ENCODE measurements at regions not wholly inside any gene's neighbourhood (a gene's known extent, or its start where the extent isn't known, plus 50 kb on each side); places are given as distances from the start of the nearest gene placed in this dataset.

- no peak overlapping the region for H3K4me2 ChIP-seq (ENCODE audit: insufficient read depth, low read length)
- DNase-seq (ENCODE audit: low read depth, low spot score) (no peak), FAIRE-seq (no peak)
- ChIA-PET CTCF (no interaction called here), POLR2A (no interaction called here)
- no peak overlapping the region for H3K4me3 ChIP-seq (replicated peaks in 1 of 3; ENCODE audit: insufficient read depth in 1 of 3, low read depth in 1 of 3, low read length in 3 of 3)
- dilution Hi-C loops (cut with MboI; ENCODE audit: extremely low pct_ligation_motif_present, low sequenced_read_pairs) = no loop called here
- H3K27ac ChIP-seq (ENCODE audit: insufficient read depth, low read depth, low read length) = no peak overlapping the region
- H3K79me2 ChIP-seq (ENCODE audit: control insufficient read depth, insufficient read depth, low read length) = no peaks in the 10 kb centered on the region
- no peaks in the 10 kb centered on the region for H3K27me3 ChIP-seq (ENCODE audit: control insufficient read depth in 2 of 2, insufficient read depth in 2 of 2, low read length in 2 of 2)
- no peaks in the 10 kb centered on the region for H3K36me3 ChIP-seq (ENCODE audit: control insufficient read depth in 2 of 2, extremely low read depth in 1 of 2, insufficient read depth in 2 of 2, low read length in 2 of 2)
- BruUV-seq (replicated peaks) = no TSS peak
- intact Hi-C loops (cut with micrococcal nuclease) = no loop called here
- no peaks in the 10 kb centered on the region for H3K4me1 ChIP-seq (ENCODE audit: control insufficient read depth, extremely low read depth, insufficient read depth, low read length)
- H3K9me1 ChIP-seq (replicated peaks; ENCODE audit: control insufficient read depth, extremely low read depth, insufficient read depth, low read length) = no peaks in the 10 kb centered on the region
- H4K20me1 ChIP-seq (replicated peaks; ENCODE audit: control insufficient read depth, extremely low read depth, insufficient read depth, low read length) = no peaks in the 10 kb centered on the region
- no peak overlapping the region for H2AFZ ChIP-seq (ENCODE audit: low read depth, low read length)
- H3K9me3 ChIP-seq (replicated peaks; ENCODE audit: control insufficient read depth, insufficient read depth, low read length) = no peaks in the 10 kb centered on the region
- no peak overlapping the region for H3K9ac ChIP-seq (replicated peaks; ENCODE audit: extremely low read depth, insufficient read depth, low read length)
- no peak for TF ChIP-seq GATA2 (IDR thresholded peaks at IDR 0.05; ENCODE audit: insufficient read depth, insufficient read length, low read depth, low read length)
Measured at GRCh38 chr7:20959281-20959680, 172.6 kb upstream of the SP8 start.

GRCh38 chr7:20963556-20964280 lies 177.0 kb upstream of the SP8 start:
- POLR2A ChIA-PET = no interaction called here
- intact Hi-C loops (cut with micrococcal nuclease) (no loop called here), dilution Hi-C loops (cut with MboI; ENCODE audit: extremely low pct_ligation_motif_present, low sequenced_read_pairs) (no loop called here)
- no peaks in the 10 kb centered on the region for H4K20me1 ChIP-seq (replicated peaks; ENCODE audit: control insufficient read depth, extremely low read depth, insufficient read depth, low read length)
- no peak overlapping the region for H3K27ac ChIP-seq (ENCODE audit: insufficient read depth, low read depth, low read length)
- H3K79me2 ChIP-seq (ENCODE audit: control insufficient read depth, insufficient read depth, low read length) = no peaks in the 10 kb centered on the region
- no peak overlapping the region for H3K4me2 ChIP-seq (ENCODE audit: insufficient read depth, low read length)
- no peaks in the 10 kb centered on the region for H3K4me1 ChIP-seq (ENCODE audit: control insufficient read depth, extremely low read depth, insufficient read depth, low read length)
- CTCF ChIA-PET = interaction anchor here (1.2 kb wide), 1 partner anchor 9 kb away, joined by 3 read pairs; no protein-coding TSS in a partner anchor
- H3K4me3 ChIP-seq (replicated peaks in 1 of 3; ENCODE audit: insufficient read depth in 1 of 3, low read depth in 1 of 3, low read length in 3 of 3) = no peak overlapping the region
- no peaks in the 10 kb centered on the region for H3K9me3 ChIP-seq (replicated peaks; ENCODE audit: control insufficient read depth, insufficient read depth, low read length)
- no peak overlapping the region for H2AFZ ChIP-seq (ENCODE audit: low read depth, low read length)
- H3K36me3 ChIP-seq (ENCODE audit: control insufficient read depth in 2 of 2, extremely low read depth in 1 of 2, insufficient read depth in 2 of 2, low read length in 2 of 2) = no peaks in the 10 kb centered on the region
- DNase-seq (ENCODE audit: low read depth, low spot score) (no peak), FAIRE-seq (no peak)
- H3K27me3 ChIP-seq (ENCODE audit: control insufficient read depth in 2 of 2, insufficient read depth in 2 of 2, low read length in 2 of 2) = no peaks in the 10 kb centered on the region
- no peak overlapping the region for H3K9ac ChIP-seq (replicated peaks; ENCODE audit: extremely low read depth, insufficient read depth, low read length)
- TF ChIP-seq FOS (IDR thresholded peaks at IDR 0.05; ENCODE audit: borderline replicate concordance, insufficient read depth, low read length) (no peak), JUN (IDR thresholded peaks at IDR 0.05; ENCODE audit: borderline replicate concordance, insufficient read depth, insufficient read length, low read depth) (no peak), POLR2A (IDR thresholded peaks at IDR 0.05; ENCODE audit: low read depth, low read length) (no peak), POLR2AphosphoS5 (IDR thresholded peaks at IDR 0.05; ENCODE audit: insufficient read depth, low read depth, low read length) (no peak), MYC (IDR thresholded peaks at IDR 0.05; ENCODE audit: low read depth, low read length) (no peak), MAX (IDR thresholded peaks at IDR 0.05; ENCODE audit: insufficient read depth, insufficient read length) (no peak), EZH2 (IDR thresholded peaks at IDR 0.05; ENCODE audit: borderline replicate concordance, low read depth, low read length, severe bottlenecking) (no peak), GATA2 (IDR thresholded peaks at IDR 0.05; ENCODE audit: insufficient read depth, insufficient read length, low read depth, low read length) (no peak), CTCF (IDR thresholded peaks at IDR 0.05; ENCODE audit: extremely low read depth in 1 of 2, insufficient read depth in 1 of 2, low read depth in 1 of 2, low read length in 2 of 2) (no peak)
- no TSS peak for BruUV-seq (replicated peaks)
- H3K9me1 ChIP-seq (replicated peaks; ENCODE audit: control insufficient read depth, extremely low read depth, insufficient read depth, low read length) = no peaks in the 10 kb centered on the region

Measured in endothelial cell of umbilical vein (primary cell).